Posterior vena cava (tissue), 2 donors: ENCODE measurements at regions not wholly inside any gene's neighbourhood (a gene's known extent, or its start where the extent isn't known, plus 50 kb on each side); places are given as distances from the start of the nearest gene placed in this dataset.
"Not testable (repeated sequence)": the region's sequence is repeated elsewhere in the genome, so short reads cannot be mapped to it uniquely, and the experiment has no call there.

Experiments
- DNase-seq: peaks from one replicate; pipeline ENCODE4 v3.0.0-alpha.2; 2020; ENCODE audit warnings: low spot score
- intact Hi-C, 2 donors: fragments of 100-400 bp; cut with DNase I; formaldehyde crosslinking; loops; one replicate each; pipeline versions ENCODE4 v1.14.1 to v1.14.2; 2022 to 2023
- donor health status: DM: yes; HTN: yes; CAD: no.
- donor health status: DM: yes; HTN: yes; CAD: no.

DNA sequence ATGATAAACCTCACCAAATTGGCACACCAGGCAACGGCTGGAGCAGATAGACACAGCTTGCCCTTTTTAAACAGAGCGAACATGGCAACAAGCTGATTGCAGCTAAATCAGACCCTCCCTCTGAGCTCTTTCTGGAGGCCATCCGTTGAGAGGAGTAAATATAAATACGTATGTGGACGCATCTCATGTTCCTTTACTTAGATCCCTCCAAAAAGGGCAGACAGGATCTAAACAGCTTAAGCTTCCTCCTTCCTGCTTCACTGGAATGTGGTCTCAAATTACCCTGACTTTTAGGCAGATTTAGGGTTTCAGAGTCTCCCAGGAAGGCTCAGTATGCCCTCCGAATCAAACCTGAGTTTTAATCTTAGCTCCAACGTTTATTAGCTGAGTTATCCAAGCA lies 204.7 kb upstream of the GOT2 start:
- intact Hi-C loops: no loop called here
- no peak for DNase-seq

- no peak for DNase-seq
- intact Hi-C loops: no loop called here
These were observed 203.5 kb upstream of the GOT2 start for GRCh38 chr16:58937661-58938060.

- DNase-seq: no peak
- intact Hi-C loops: no loop called here
These were observed 199.1 kb upstream of the GOT2 start for GRCh38 chr16:58933186-58933585.

DNA sequence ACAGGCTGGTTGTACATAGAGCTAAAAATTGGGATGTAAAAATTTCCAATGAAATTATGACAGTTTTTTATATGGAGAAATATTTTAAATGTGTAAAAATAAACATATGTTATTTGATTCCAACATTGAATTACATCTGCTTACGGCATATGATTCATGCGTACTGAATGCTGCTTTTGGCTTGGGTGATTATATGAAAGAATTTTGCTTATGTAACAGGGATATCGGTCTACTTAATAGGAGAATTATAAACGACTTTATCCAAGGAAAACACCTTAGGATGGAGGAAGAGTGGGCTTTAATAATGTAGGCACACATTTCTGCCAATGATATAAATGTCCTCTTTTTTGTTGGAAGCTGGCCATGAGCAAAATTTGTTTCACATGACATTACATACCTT lies 197.3 kb upstream of the GOT2 start:
- intact Hi-C loops: no loop called here
- DNase-seq: no peak

DNA sequence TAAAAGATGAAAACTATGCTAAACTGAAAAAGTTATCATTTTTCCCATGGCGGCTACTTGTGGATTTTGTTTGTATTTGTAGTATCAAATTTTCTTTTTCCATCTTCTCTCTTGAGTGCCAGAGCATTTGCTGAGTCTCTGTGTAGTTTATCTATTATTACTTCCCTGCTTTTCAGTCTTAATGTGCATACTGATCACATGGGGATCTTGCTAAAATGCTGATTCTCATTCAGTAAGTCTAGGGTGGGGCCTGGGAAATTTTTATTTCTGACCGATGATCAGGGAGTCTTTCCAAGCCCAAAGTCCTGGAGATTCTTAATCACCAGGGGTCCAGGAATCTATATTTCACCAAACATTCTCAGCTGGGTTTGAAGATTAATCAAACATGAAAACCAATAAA lies 189.0 kb upstream of the GOT2 start:
- intact Hi-C loops: no loop called here
- DNase-seq: no peak

DNA sequence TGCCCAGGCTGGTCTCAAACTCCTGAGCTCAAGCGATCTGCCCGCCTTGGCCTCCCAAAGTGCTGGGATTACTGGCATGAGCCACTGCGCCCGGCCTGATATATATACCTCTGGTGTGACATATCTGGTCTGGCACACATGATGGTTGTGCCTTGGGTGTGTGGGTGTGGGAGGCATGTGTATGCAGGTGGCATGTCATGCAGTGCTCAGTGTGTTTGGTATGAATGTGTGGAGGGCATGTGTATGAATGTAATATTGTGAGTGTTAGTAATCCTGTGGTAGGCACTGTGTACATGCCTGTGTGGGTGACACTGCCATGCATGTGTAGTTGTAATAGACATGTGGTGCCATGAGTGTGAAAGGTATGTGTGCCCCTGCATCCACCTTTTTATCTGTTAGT lies 179.3 kb upstream of the GOT2 start:
- no peak for DNase-seq
- intact Hi-C loops: no loop called here

GRCh38 chr16:58912571-58912970 lies 178.5 kb upstream of the GOT2 start:
- DNase-seq: no peak
- intact Hi-C loops: no loop called here

- intact Hi-C loops: no loop called here
- no peak for DNase-seq
These were observed 173.0 kb upstream of the GOT2 start for GRCh38 chr16:58906981-58907715.

DNA sequence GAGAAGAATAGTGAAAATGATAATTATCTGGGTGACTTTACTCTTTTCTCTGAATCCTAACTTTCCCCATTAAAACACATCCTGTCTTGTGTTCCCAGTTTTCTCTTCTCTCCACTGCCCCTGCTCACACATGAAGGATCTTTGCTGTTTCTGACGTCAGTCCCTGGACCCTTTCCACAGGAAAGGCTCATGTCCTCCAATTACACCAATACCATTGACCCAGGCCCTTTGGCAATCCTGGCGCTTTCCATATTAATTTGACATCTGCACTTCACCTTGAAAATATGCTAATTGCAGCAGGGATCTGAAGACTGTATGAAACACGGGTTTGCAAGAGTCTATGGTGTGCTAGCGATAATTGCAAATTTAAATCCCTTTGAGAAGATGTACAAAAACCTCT lies 170.2 kb upstream of the GOT2 start:
- intact Hi-C loops: no loop called here
- DNase-seq: no peak

- intact Hi-C loops: no loop called here
- DNase-seq: no peak
These were observed 155.4 kb upstream of the GOT2 start for GRCh38 chr16:58889516-58889915.

- intact Hi-C loops: no loop called here
- DNase-seq: no peak
These were observed 151.5 kb upstream of the GOT2 start for GRCh38 chr16:58885528-58886170.

DNA sequence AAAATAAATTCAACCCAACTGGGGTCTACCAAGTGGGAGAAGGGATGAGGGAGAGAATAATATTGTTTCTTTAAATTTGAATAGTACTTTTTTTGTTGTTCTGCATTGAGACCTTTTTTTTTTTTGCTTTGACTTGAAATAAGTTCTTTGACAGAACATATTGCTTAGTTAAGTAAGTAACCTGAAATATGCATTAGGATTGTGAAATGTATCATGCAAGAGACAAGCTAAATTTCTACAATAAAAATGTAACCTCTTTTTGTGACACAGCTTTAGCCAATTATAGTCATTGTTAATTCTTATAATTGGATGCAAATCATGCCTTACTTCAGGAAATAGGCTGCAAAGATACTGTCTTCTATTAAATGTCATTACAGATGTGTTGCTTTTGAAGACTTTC lies 150.0 kb upstream of the GOT2 start:
- intact Hi-C loops: no loop called here
- DNase-seq: no peak

DNA sequence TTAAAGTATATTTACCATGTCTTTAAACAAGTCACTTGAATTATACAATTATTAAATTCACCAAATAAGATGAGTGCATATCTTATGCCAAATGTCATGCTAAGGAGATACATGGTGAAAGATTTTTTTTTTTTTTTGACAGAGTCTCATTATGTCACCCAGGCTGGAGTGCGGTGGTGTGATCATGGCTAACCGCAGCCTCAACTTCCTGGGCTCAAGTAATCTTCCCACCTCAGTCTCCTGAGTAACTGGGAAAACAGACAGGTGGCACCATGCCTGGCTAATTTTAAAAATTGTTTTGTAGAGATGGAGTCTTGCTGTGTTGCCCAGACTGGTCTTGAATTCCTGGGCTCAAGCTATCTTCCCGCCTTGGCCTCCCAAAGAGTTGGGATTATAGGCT lies 149.0 kb upstream of the GOT2 start:
- intact Hi-C loops: no loop called here
- DNase-seq: no peak

DNA sequence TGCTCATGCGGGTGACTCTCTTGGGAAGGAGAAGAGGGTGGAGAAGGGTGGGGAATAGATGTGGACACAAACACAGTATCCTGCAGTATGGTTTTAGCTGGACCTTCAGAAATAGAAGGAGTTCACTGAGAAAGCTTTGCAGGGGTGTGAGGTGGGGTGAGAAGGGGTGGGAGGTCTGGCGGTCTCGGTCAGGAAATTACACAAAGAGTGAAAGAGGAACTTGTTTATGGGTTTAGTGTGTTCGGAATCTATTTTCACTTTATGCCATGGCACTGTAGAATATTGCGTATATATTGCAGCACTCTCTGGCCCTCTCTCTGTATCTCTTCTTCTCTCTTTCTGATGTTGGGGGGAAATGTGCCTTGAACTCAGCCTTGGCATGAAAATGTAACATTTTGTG lies 148.2 kb upstream of the GOT2 start:
- no peak for DNase-seq
- intact Hi-C loops: no loop called here

- DNase-seq, intact Hi-C loops: not testable (repeated sequence)
These were observed 144.5 kb upstream of the GOT2 start for GRCh38 chr16:58878641-58879040.

- no peak for DNase-seq
- intact Hi-C loops: no loop called here
These were observed 132.8 kb upstream of the GOT2 start for GRCh38 chr16:58866935-58867334.

DNA sequence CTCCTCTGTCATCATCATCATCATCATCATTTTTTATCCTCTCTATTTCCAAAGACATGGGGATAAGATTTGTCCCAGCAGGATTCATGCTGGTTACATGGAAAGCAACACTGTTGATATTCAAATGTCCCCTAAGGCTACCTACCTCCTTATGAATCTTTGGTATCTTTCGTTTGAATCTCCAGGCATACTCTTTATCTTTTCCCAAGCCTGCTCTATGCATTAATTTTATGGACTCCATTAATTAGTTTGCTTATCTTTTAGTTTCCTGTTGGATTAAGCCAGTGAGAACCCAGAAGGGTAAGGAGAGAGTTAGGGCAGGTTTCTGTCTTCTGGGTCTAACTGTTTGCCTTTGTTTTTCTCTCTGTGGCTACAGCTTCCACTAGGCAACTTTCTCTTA lies 129.6 kb upstream of the GOT2 start:
- intact Hi-C loops: no loop called here
- no peak for DNase-seq

- intact Hi-C loops: no loop called here
- DNase-seq: no peak
These were observed 128.9 kb upstream of the GOT2 start for GRCh38 chr16:58863042-58863441.

DNA sequence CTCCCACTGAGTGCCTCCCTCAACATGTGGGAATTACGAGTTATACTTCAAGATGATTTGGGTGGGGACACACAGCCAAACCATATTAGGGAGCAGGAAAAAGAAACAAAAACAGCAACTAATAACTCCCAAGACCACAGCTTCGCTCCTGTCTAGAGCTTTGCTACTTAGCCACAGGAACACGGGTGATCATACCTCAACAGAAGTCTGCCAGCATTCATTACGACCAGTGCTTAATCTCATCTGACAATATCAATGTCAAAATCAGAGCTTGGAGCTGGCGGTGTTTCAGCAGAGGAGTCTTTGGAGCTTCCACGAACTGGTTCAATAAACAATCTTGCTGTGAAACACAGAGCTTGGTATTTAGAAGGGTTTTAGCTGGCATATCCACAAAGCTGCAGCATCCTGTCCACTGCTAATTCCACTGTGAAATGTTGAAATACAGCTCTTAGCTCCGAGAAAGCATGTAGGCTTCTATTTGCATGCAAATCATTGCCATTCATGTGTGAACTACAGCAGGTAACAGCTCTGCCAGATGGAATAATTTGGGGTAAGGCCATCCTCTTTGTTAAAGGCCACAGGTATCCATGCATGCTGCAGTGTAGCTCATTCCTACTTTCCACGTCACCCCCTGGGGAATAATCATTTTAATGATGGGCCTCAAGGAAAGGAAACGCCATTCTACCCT lies 128.4 kb upstream of the GOT2 start:
- intact Hi-C loops: no loop called here
- no peak for DNase-seq

DNA sequence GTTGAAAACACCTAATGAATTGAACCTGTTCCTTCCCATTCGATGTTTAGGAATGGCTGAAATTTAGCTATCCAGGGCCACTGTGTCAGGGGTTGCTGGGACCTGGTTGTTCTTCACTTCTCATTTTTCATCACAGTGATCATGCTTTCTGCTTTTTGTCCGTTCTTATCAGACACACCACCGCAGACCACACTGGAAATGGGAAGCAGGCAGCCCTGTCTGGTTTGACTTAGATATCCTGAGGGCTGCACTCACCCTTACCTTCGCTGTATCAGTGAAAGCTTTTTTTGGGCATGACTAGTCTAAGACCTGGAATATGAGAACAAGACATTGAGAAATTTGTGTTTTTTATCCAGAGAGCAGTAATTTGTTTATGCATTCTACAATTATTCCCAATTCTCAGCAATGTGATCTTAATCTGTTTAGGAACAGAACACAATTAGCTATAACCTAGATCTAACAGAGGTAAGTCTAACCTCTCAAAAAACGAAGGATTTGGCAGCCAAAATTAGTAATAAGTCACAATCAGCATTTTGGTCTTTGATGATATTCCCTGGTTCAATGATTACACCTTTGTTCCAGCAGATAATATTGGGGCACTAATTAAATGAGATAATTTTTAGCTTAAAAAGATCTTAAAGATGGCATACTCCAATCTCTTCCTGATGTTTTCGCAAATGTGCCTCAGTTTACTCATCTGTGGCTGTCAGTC lies 126.0 kb upstream of the GOT2 start:
- no peak for DNase-seq
- intact Hi-C loops: no loop called here
